ENCODE measurements at regions not wholly inside any gene's neighbourhood (a gene's known extent, or its start where the extent isn't known, plus 50 kb on each side); places are given as distances from the start of the nearest gene placed in this dataset.

DNA sequence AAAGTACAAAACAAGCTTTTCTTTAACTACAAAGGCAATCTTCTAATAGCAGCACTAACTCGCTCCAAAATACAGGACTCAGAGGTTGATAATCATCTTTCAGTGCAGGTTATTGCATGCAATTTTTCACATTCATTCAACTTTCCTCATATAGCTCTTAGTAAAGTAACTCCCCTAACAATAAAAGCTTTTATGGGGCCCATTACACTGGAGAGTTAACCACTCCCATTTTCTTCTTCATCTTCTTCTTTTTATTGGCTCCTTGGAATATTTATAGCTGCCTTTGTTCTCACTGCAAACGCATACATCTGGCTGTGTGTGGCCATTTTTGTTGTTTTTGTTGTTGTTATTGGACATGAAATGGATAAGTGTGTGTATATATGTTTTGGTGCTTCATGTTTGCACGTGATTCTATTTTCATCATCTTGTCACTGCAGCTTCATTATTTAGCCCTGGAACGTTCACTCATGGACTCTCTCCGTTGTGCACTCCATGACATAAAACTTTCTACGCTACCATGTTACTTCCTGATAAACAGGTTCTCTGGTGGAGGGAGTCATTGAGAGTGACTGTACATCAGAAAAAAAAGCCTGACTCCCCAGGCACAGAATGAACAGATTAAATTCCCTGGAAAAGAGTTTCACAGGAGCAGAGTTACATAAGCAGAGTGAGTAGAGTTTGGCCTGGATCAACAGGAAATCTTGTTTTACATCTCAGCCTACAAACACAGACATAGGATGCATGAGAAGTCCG lies 236.4 kb upstream of the SP4 start:
- H3K9ac ChIP-seq (ENCODE audit: low read length), result no peak overlapping the region
- no peaks in the 10 kb centered on the region for H3K9me3 ChIP-seq (ENCODE audit: control insufficient read depth, low read length)
- H3K27me3 ChIP-seq (replicated peaks; ENCODE audit: control insufficient read depth, insufficient read depth, low read length), result no peaks in the 10 kb centered on the region
- no peaks in the 10 kb centered on the region for H3K4me1 ChIP-seq (ENCODE audit: control insufficient read depth, insufficient read depth, low read length)
- H3K36me3 ChIP-seq (ENCODE audit: control insufficient read depth, insufficient read depth, low read length, severe bottlenecking), result no peaks in the 10 kb centered on the region
- DNase-seq (ENCODE audit: low read depth), result no peak
- H3K4me3 ChIP-seq (ENCODE audit: low read length), result no peak overlapping the region

DNA sequence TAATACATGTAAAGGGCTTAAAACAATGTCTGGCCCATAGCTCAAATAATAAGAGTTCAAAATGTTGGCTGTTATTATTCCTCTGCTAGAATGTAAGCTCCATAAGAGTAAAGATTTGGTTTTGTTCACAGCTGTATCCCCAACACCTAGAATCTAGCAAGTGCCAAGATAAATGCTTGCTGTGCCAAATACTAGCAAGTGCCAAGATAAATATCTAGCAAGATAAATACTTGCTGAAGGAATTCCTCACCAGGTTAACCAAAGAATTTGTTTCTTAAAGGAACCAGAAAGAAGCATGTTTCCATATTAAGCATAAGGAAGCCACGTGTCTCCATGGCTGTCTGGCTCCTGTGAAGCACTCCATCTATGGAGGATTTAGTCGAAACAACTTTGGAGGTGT lies 235.2 kb upstream of the SP4 start:
- Histone ChIP-seq H3K4me3 (ENCODE audit: low read length) (no peak overlapping the region), H3K9me3 (ENCODE audit: control insufficient read depth, low read length) (no peaks in the 10 kb centered on the region)
- DNase-seq (ENCODE audit: low read depth), result no peak

DNA sequence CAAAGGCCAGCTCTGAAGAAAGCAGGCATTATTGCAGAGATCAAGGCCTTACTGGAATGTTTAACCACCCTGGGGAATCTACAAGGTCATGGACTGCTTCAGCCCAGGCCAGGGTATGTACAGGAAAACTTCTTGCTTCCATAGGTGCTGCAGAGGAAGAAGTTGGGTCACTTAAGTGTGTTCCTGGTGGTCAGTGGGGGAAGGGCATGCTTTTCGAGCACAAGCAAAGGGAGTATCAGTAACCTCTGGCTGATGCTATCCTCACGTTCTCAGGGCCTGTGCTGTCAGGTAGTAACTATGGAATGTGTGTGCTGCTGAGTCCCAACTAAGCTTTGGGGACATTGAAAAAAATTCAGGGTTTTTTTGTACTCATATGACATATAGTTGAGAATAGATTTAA lies 234.0 kb upstream of the SP4 start:
- DNase-seq (ENCODE audit: low read depth), result no peak
- Histone ChIP-seq H3K4me3 (ENCODE audit: low read length) (no peak overlapping the region), H3K9me3 (ENCODE audit: control insufficient read depth, low read length) (no peaks in the 10 kb centered on the region), H3K9ac (ENCODE audit: low read length) (no peak overlapping the region), H3K36me3 (ENCODE audit: control insufficient read depth, insufficient read depth, low read length, severe bottlenecking) (no peaks in the 10 kb centered on the region), H3K27me3 (replicated peaks; ENCODE audit: control insufficient read depth, insufficient read depth, low read length) (no peaks in the 10 kb centered on the region), H3K4me1 (ENCODE audit: control insufficient read depth, insufficient read depth, low read length) (no peaks in the 10 kb centered on the region)

More for the DNA sequence above, 235.2 kb upstream of the SP4 start:
- Histone ChIP-seq H3K27me3 (replicated peaks; ENCODE audit: control insufficient read depth, insufficient read depth, low read length) (no peaks in the 10 kb centered on the region), H3K36me3 (ENCODE audit: control insufficient read depth, insufficient read depth, low read length, severe bottlenecking) (no peaks in the 10 kb centered on the region), H3K9ac (ENCODE audit: low read length) (no peak overlapping the region), H3K4me1 (ENCODE audit: control insufficient read depth, insufficient read depth, low read length) (no peaks in the 10 kb centered on the region)

DNA sequence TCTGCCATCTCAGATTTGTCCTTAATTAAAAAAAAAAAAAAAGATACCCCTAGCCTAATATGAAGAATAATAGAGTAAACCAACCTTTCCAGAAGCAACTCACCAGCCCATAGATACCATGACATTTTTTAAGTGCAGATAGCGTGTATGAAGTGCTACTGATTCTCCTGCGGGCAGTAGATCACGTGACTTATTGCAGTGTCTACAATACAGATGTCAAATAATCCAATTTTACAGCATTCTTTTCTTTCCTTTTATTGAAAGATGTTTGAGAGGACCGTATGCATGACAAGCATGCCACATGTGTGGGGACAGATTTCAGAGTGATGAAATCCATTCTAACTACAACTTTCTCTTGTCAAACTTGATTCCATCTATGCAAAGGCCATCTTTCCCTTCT lies 232.9 kb upstream of the SP4 start:
- Histone ChIP-seq H3K9ac (ENCODE audit: low read length) (no peak overlapping the region), H3K4me3 (ENCODE audit: low read length) (no peak overlapping the region), H3K27me3 (replicated peaks; ENCODE audit: control insufficient read depth, insufficient read depth, low read length) (no peaks in the 10 kb centered on the region), H3K9me3 (ENCODE audit: control insufficient read depth, low read length) (no peaks in the 10 kb centered on the region), H3K4me1 (ENCODE audit: control insufficient read depth, insufficient read depth, low read length) (no peaks in the 10 kb centered on the region), H3K36me3 (ENCODE audit: control insufficient read depth, insufficient read depth, low read length, severe bottlenecking) (no peaks in the 10 kb centered on the region)
- no peak for DNase-seq (ENCODE audit: low read depth)

DNA sequence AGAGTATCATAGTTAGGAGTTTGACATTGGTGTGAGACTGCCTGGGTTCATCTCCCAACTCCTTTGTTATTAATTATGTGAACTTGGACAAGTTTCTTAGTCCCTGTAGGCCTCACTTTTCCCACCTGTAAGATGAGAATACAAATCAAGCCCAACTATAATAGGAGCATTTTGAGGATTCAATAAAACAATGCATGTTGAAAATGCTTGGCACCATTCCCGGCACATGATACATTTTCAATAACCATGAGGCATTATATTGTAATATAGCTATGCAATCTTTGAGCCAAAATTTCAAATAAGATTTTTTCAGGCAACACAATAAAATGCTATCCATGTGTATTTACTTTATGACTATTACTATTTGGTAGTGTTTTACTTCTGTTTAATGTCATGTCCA lies 229.0 kb upstream of the SP4 start:
- H3K9me3 ChIP-seq (ENCODE audit: control insufficient read depth, low read length), result no peaks in the 10 kb centered on the region
- H3K4me1 ChIP-seq (ENCODE audit: control insufficient read depth, insufficient read depth, low read length), result no peaks in the 10 kb centered on the region
- DNase-seq (ENCODE audit: low read depth), result no peak
- H3K36me3 ChIP-seq (ENCODE audit: control insufficient read depth, insufficient read depth, low read length, severe bottlenecking), result no peaks in the 10 kb centered on the region
- no peaks in the 10 kb centered on the region for H3K27me3 ChIP-seq (replicated peaks; ENCODE audit: control insufficient read depth, insufficient read depth, low read length)
- no peak overlapping the region for H3K4me3 ChIP-seq (ENCODE audit: low read length)
- H3K9ac ChIP-seq (ENCODE audit: low read length), result no peak overlapping the region

DNA sequence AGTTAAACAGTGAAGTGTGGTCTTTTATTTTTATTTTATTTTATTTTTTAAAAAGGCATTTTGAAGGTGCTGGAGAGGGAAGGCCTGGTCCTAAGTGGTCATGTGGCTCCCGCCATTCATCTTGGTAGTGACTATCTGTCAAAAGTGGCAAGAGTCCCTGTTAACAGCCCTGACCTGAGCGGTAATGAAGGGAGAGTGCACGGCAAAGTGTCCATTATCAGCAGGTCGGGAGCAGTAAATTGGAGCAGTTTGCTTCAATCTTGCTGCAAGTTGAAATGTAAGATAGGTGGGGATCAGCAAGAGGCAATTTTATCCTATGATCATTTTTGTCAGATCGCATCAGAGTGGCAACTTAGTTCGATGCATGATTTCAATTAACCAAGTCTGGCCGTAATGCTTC lies 227.4 kb upstream of the SP4 start:
- Histone ChIP-seq H3K27me3 (replicated peaks; ENCODE audit: control insufficient read depth, insufficient read depth, low read length) (no peaks in the 10 kb centered on the region), H3K9me3 (ENCODE audit: control insufficient read depth, low read length) (no peaks in the 10 kb centered on the region), H3K4me1 (ENCODE audit: control insufficient read depth, insufficient read depth, low read length) (no peaks in the 10 kb centered on the region), H3K36me3 (ENCODE audit: control insufficient read depth, insufficient read depth, low read length, severe bottlenecking) (no peaks in the 10 kb centered on the region), H3K9ac (ENCODE audit: low read length) (no peak overlapping the region), H3K4me3 (ENCODE audit: low read length) (no peak overlapping the region)
- DNase-seq (ENCODE audit: low read depth), result no peak

DNA sequence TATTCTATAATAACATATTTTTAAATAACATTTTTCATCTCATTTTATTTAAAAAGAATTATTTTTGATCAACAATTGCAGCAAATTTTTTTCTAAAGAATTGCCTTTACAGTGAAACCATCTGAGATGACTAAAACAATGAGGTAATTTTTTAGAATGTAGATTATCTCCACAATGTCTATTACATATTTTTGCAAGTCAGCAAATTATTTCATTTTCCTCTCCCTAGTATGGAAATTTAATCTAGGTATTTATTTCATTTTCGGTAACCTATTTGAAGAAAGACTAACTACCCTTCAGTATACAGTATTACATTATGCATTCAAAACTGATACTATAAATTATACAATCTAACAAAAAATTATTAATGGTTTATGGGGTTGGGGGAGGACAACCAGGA lies 213.2 kb upstream of the SP4 start:
- H3K27me3 ChIP-seq (replicated peaks; ENCODE audit: control insufficient read depth, insufficient read depth, low read length), result no peaks in the 10 kb centered on the region
- no peaks in the 10 kb centered on the region for H3K9me3 ChIP-seq (ENCODE audit: control insufficient read depth, low read length)
- no peaks in the 10 kb centered on the region for H3K36me3 ChIP-seq (ENCODE audit: control insufficient read depth, insufficient read depth, low read length, severe bottlenecking)
- no peaks in the 10 kb centered on the region for H3K4me1 ChIP-seq (ENCODE audit: control insufficient read depth, insufficient read depth, low read length)
- H3K4me3 ChIP-seq (ENCODE audit: low read length), result no peak overlapping the region
- no peak overlapping the region for H3K9ac ChIP-seq (ENCODE audit: low read length)
- DNase-seq (ENCODE audit: low read depth), result no peak

DNA sequence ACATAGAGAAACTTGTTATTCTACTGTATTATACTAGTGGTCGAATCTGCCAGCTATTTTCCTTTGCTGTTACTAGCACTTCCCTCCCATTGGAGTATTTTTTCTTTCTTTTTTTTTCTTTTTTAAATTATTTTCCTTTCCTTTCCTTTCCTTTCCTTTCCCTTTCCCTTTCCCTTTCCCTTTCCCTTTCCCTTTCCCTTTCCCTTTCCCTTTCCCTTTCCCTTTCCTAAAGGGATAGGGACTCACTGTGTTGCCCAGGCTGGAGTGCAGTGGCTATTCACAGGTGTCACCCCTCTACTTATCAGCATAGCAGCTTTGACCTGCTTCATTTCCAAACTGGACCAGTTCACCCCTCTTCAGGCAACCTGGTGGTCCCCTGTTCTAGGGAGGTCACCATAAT lies 212.6 kb upstream of the SP4 start:
- Histone ChIP-seq H3K27me3 (replicated peaks; ENCODE audit: control insufficient read depth, insufficient read depth, low read length) (no peaks in the 10 kb centered on the region), H3K36me3 (ENCODE audit: control insufficient read depth, insufficient read depth, low read length, severe bottlenecking) (no peaks in the 10 kb centered on the region), H3K9ac (ENCODE audit: low read length) (no peak overlapping the region), H3K4me1 (ENCODE audit: control insufficient read depth, insufficient read depth, low read length) (no peaks in the 10 kb centered on the region), H3K9me3 (ENCODE audit: control insufficient read depth, low read length) (no peaks in the 10 kb centered on the region), H3K4me3 (ENCODE audit: low read length) (no peak overlapping the region)
- DNase-seq (ENCODE audit: low read depth), result no peak

DNA sequence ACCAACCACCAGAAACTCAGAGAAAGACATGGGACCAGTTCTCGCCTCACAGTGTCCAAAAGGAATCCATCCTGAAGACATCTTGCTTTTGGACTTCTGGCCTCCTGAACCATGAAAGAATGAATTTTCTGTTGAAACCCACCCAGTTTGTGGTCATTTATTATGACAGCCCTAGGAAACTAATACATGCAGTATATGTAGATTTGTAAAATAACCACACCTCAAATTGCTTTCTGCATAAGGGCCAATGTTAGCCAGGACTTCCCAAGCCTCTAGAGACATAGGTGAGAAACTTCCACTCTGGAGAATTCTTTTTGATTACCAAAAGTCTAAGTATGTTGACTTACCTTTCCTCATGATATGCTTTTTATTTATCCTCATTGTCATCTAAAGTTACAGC lies 210.5 kb upstream of the SP4 start:
- H3K9me3 ChIP-seq (ENCODE audit: control insufficient read depth, low read length), result no peaks in the 10 kb centered on the region
- H3K27me3 ChIP-seq (replicated peaks; ENCODE audit: control insufficient read depth, insufficient read depth, low read length), result no peaks in the 10 kb centered on the region
- H3K36me3 ChIP-seq (ENCODE audit: control insufficient read depth, insufficient read depth, low read length, severe bottlenecking), result no peaks in the 10 kb centered on the region
- H3K9ac ChIP-seq (ENCODE audit: low read length), result no peak overlapping the region
- no peak for DNase-seq (ENCODE audit: low read depth)
- H3K4me1 ChIP-seq (ENCODE audit: control insufficient read depth, insufficient read depth, low read length), result no peaks in the 10 kb centered on the region
- no peak overlapping the region for H3K4me3 ChIP-seq (ENCODE audit: low read length)

DNA sequence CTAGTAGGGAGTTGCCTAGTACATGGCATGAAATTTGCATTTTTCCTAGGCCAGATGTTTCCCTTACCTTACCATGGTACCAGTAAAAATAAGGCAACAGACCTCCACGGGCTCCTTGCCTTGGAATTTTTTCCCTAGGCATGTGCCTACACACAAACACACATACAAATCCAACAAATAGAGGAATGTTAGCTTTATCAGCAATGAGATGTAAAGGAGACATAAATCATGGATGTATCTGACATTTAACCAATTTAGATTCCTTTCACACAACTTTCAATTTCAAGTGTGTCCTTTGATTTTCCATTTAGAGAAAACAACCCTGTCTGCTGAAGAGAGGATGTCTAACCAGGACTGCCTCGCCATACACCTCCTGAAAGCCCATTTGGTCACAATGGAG lies 209.7 kb upstream of the SP4 start:
- Histone ChIP-seq H3K4me3 (ENCODE audit: low read length) (no peak overlapping the region), H3K36me3 (ENCODE audit: control insufficient read depth, insufficient read depth, low read length, severe bottlenecking) (no peaks in the 10 kb centered on the region), H3K27me3 (replicated peaks; ENCODE audit: control insufficient read depth, insufficient read depth, low read length) (no peaks in the 10 kb centered on the region), H3K9ac (ENCODE audit: low read length) (no peak overlapping the region), H3K9me3 (ENCODE audit: control insufficient read depth, low read length) (no peaks in the 10 kb centered on the region), H3K4me1 (ENCODE audit: control insufficient read depth, insufficient read depth, low read length) (no peaks in the 10 kb centered on the region)
- DNase-seq (ENCODE audit: low read depth), result no peak

DNA sequence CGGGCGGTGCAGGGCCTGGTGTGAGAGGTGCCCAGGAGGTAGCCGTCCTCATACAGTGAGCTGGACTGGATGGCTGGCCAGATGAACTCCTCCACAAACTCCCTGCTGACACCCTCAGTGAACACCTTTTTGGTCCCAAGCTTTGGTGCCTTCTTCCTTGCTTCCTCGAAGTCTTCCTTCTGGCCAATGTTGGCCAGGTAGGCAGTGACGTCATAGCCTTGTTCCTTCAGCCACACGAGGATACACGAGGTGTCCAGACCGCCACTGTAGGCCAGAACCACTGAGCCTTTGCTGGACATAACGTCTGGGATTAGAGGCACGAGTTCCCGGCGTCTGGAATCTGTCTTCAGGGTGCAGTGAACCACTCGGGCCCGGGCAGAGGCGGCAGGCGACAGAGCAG lies 206.8 kb upstream of the SP4 start:
- H3K4me1 ChIP-seq (ENCODE audit: control insufficient read depth, insufficient read depth, low read length), result no peaks in the 10 kb centered on the region
- no peaks in the 10 kb centered on the region for H3K9me3 ChIP-seq (ENCODE audit: control insufficient read depth, low read length)
- no peaks in the 10 kb centered on the region for H3K36me3 ChIP-seq (ENCODE audit: control insufficient read depth, insufficient read depth, low read length, severe bottlenecking)
- H3K27me3 ChIP-seq (replicated peaks; ENCODE audit: control insufficient read depth, insufficient read depth, low read length), result no peaks in the 10 kb centered on the region
- no peak overlapping the region for H3K9ac ChIP-seq (ENCODE audit: low read length)
- H3K4me3 ChIP-seq (ENCODE audit: low read length), result no peak overlapping the region
- no peak for DNase-seq (ENCODE audit: low read depth)

Data from adipocyte (in vitro differentiated cells).